Esophagus muscularis mucosa (tissue), 4 donors: ENCODE measurements at regions not wholly inside any gene's neighbourhood (a gene's known extent, or its start where the extent isn't known, plus 50 kb on each side); places are given as distances from the start of the nearest gene placed in this dataset.
A peak's percentile ranks its signal among the peaks of the same experiment; 100 is the strongest.

ENCODE experiments used
- DNase-seq: peaks from one replicate; pipeline ENCODE4 v3.0.0-alpha.2; 2017; ENCODE audit errors: extremely low spot score
- H3K27ac ChIP-seq, 4 donors: fragments of 200-600 bp; sonication (generic); replicated peaks in 1 of 4; 1 replicate in 3 of 4; 2 replicates in 1 of 4; pipeline ENCODE4 v1.5.1; 2016 to 2019; ENCODE audit warnings: mild to moderate bottlenecking in 1 of 4
- H3K27me3 ChIP-seq, 4 donors: fragments of 200-600 bp; sonication (generic); one replicate each; pipeline versions ENCODE4 v1.5.1 to v1.6.0; 2016 to 2019
- H3K36me3 ChIP-seq, 4 donors: fragments of 200-600 bp; sonication (generic); one replicate each; pipeline ENCODE4 v1.5.1; 2016 to 2019
- H3K4me1 ChIP-seq, 4 donors: fragments of 200-600 bp; sonication (generic); one replicate each; pipeline ENCODE4 v1.5.1; 2016 to 2019
- H3K4me3 ChIP-seq, 4 donors: fragments of 200-600 bp; sonication (generic); 1 replicate in 2 of 4; 2 replicates in 2 of 4; pipeline ENCODE4 v1.5.1; 2016 to 2019; ENCODE audit warnings: mild to moderate bottlenecking in 4 of 4, moderate library complexity in 1 of 4
- H3K9me3 ChIP-seq, 4 donors: fragments of 200-600 bp; sonication (generic); 1 replicate in 3 of 4; 2 replicates in 1 of 4; pipeline ENCODE4 v1.5.1; 2016 to 2019
- EP300 ChIP-seq: sonication (generic); formaldehyde crosslinking; IDR thresholded peaks from one replicate; pipeline ENCODE4 v1.6.1; 2017; ENCODE audit warnings: antibody characterized with exemption
- POLR2A ChIP-seq: fragments of 450-650 bp; IDR thresholded peaks from one replicate; pipeline ENCODE4 v1.6.1; 2017; ENCODE audit warnings: antibody characterized with exemption, moderate library complexity, mild to moderate bottlenecking, low read depth
- POLR2AphosphoS5 ChIP-seq, 2 donors: sonication (generic); formaldehyde crosslinking; IDR thresholded peaks; one replicate each; pipeline ENCODE4 v1.6.1; 2017; ENCODE audit warnings: antibody characterized with exemption in 2 of 2
- WGBS: methylation state at CpG from one replicate; pipeline ENCODE4 v1.1.5; 2018; 5-methylcytosine and 5-hydroxymethylcytosine counted together
- intact Hi-C: fragments of 100-400 bp; cut with DNase I; formaldehyde crosslinking; loops from one replicate; pipeline ENCODE4 v1.15.1; 2023
- TF ChIP-seq, protein P1 (sequence below), 3 experiments: fragments of 200-600 bp in 2 of 3; fragments of 450-650 bp in 1 of 3; sonication (generic) in 2 of 3; IDR thresholded peaks; one replicate each; pipeline ENCODE4 v1.5.1; 2017 to 2019; ENCODE audit warnings: antibody characterized with exemption in 3 of 3, mild to moderate bottlenecking in 2 of 3, moderate library complexity in 1 of 3

GRCh38 chr11:92364177-92364576 lies 139.6 kb downstream of the FAT3 start:
- WGBS = 87% methylated on average over 4 of the region's 4 CpGs
- TF ChIP-seq, protein P1, sequence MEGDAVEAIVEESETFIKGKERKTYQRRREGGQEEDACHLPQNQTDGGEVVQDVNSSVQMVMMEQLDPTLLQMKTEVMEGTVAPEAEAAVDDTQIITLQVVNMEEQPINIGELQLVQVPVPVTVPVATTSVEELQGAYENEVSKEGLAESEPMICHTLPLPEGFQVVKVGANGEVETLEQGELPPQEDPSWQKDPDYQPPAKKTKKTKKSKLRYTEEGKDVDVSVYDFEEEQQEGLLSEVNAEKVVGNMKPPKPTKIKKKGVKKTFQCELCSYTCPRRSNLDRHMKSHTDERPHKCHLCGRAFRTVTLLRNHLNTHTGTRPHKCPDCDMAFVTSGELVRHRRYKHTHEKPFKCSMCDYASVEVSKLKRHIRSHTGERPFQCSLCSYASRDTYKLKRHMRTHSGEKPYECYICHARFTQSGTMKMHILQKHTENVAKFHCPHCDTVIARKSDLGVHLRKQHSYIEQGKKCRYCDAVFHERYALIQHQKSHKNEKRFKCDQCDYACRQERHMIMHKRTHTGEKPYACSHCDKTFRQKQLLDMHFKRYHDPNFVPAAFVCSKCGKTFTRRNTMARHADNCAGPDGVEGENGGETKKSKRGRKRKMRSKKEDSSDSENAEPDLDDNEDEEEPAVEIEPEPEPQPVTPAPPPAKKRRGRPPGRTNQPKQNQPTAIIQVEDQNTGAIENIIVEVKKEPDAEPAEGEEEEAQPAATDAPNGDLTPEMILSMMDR (IDR thresholded peaks at IDR 0.05) = no peak
- TF ChIP-seq POLR2A = no peak
- no peak for TF ChIP-seq POLR2AphosphoS5 (IDR thresholded peaks at IDR 0.05)
- no peak for TF ChIP-seq EP300
- Histone ChIP-seq H3K9me3 (no peaks in the 10 kb centered on the region), H3K27me3 (no peaks in the 10 kb centered on the region), H3K4me1 (no peaks in the 10 kb centered on the region), H3K36me3 (no peaks in the 10 kb centered on the region), H3K27ac (no peak overlapping the region), H3K4me3 (no peak overlapping the region)
- intact Hi-C loops = no loop called here
- DNase-seq = no peak

DNA sequence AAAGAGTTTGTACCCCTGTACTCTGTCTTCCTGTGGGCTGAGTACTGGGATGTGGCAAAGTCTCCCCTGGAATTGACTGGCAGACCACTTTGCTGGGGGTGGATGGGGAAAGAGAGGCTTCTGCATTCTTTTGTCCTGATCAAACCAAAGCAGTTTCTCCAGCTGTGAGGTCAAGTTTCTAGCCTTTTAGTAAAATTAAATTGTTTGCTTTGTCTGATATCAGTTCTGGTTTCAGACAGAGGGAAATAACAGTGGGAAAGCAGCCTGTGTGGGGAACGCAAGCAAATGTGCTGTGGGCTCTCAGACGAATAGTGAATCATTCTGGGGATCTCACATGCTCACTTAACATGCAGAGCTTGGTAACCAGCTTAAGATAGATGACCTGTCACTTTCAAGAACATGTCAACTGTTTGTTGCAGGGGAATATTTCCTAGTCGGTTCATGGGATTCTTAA lies 151.6 kb downstream of the FAT3 start:
- TF ChIP-seq POLR2A (no peak), POLR2AphosphoS5 (IDR thresholded peaks at IDR 0.05) (no peak), EP300 (no peak)
- TF ChIP-seq, protein P1 (IDR thresholded peaks at IDR 0.05) = no peak
- no peaks in the 10 kb centered on the region for H3K4me1 ChIP-seq
- H3K9me3 ChIP-seq = no peaks in the 10 kb centered on the region
- intact Hi-C loops = no loop called here
- H3K27me3 ChIP-seq = no peaks in the 10 kb centered on the region
- H3K4me3 ChIP-seq = no peak overlapping the region
- peaks cover 0 to 4% (median 0%) of the 10 kb centered on the region in 4 donors for H3K36me3 ChIP-seq
- peak; percentile 64 for DNase-seq
- WGBS = 59% methylated on average over 3 of the region's 3 CpGs
- H3K27ac ChIP-seq = no peak overlapping the region

GRCh38 chr11:92376680-92377079 lies 152.1 kb downstream of the FAT3 start:
- no peak for DNase-seq
- Histone ChIP-seq H3K27ac (no peak overlapping the region), H3K9me3 (no peaks in the 10 kb centered on the region), H3K36me3 (peaks cover 0 to 4% (median 0%) of the 10 kb centered on the region in 4 donors), H3K4me3 (no peak overlapping the region), H3K27me3 (no peaks in the 10 kb centered on the region), H3K4me1 (no peaks in the 10 kb centered on the region)
- WGBS = 100% methylated on average over 1 of the region's 1 CpG
- intact Hi-C loops = no loop called here
- TF ChIP-seq POLR2A (no peak), EP300 (no peak), POLR2AphosphoS5 (IDR thresholded peaks at IDR 0.05) (no peak)
- TF ChIP-seq, protein P1 (IDR thresholded peaks at IDR 0.05) = no peak

- Histone ChIP-seq H3K36me3 (no peaks in the 10 kb centered on the region), H3K27me3 (no peaks in the 10 kb centered on the region), H3K4me3 (no peak overlapping the region), H3K27ac (no peak overlapping the region), H3K9me3 (no peaks in the 10 kb centered on the region), H3K4me1 (peaks cover 0 to 19% (median 11%) of the 10 kb centered on the region in 4 donors)
- intact Hi-C loops = no loop called here
- DNase-seq = no peak
- WGBS = 83% methylated on average over 3 of the region's 3 CpGs
- TF ChIP-seq EP300 (no peak), POLR2A (no peak)
Observed at GRCh38 chr11:92380882-92381281, 156.3 kb downstream of the FAT3 start.

GRCh38 chr11:92382311-92382710 lies 157.7 kb downstream of the FAT3 start:
- no peaks in the 10 kb centered on the region for H3K9me3 ChIP-seq
- intact Hi-C loops = no loop called here
- H3K4me1 ChIP-seq = peaks cover 0 to 19% (median 11%) of the 10 kb centered on the region in 4 donors
- no peaks in the 10 kb centered on the region for H3K36me3 ChIP-seq
- no peak for DNase-seq
- H3K4me3 ChIP-seq = no peak overlapping the region
- TF ChIP-seq, protein P1 (IDR thresholded peaks at IDR 0.05) = no peak
- TF ChIP-seq EP300 = no peak
- no peak for TF ChIP-seq POLR2A
- TF ChIP-seq POLR2AphosphoS5 (IDR thresholded peaks at IDR 0.05) = no peak
- no peak overlapping the region for H3K27ac ChIP-seq
- WGBS = 93% methylated on average over 3 of the region's 3 CpGs
- no peaks in the 10 kb centered on the region for H3K27me3 ChIP-seq
